HepG2 (cell line): ENCODE measurements at regions not wholly inside any gene's neighbourhood (a gene's known extent, or its start where the extent isn't known, plus 50 kb on each side); places are given as distances from the start of the nearest gene placed in this dataset.

Experiments used
- ATAC-seq: fragments of 200-7000 bp; cut with Tn5 transposase; 3 replicates; pipeline ENCODE4 v1.9.1; 2020; ENCODE audit warnings: mild to moderate bottlenecking, moderate library complexity
- BruUV-seq: library from RNA; stranded (reverse); fragments of 400-500 nt; replicated peaks from 2 replicates; lab custom pipeline; 2021; lab: Mats Ljungman, UMichigan
- CTCF ChIA-PET: fragments of 300-600 bp; formaldehyde crosslinking; extraction: SDS; loops from one replicate; lab custom pipeline; 2021; ENCODE audit warnings: low total read pairs, inconsistent platforms, low intra/inter-chr PET ratio; lab: Yijun Ruan, JAX
- POLR2A ChIA-PET: fragments of 350-600 bp; sonication (Branson Sonifier 250); formaldehyde crosslinking; loops from one replicate; lab custom pipeline; 2020; ENCODE audit warnings: antibody characterized with exemption, inconsistent platforms; lab: Yijun Ruan, JAX
- DNase-seq: peaks from one replicate; pipeline ENCODE4 v3.0.0-alpha.2; 2015; ENCODE audit warnings: low spot score
- FAIRE-seq: peaks from 3 replicates; lab custom pipeline; 2011; peaks lifted over from hg19 to GRCh38; lab: Jason Lieb, UNC
- H2AFZ ChIP-seq: one replicate; pipeline ENCODE4 v1.6.1; 2011; ENCODE audit warnings: low read length, inconsistent platforms
- H3K27ac ChIP-seq: fragments of 300-600 bp; 3 replicates; pipeline ENCODE4 v1.8.0; 2011; ENCODE audit warnings: mixed run types, mild to moderate bottlenecking, mixed read lengths, low read length, inconsistent platforms; ENCODE audit not compliant: insufficient read depth; ENCODE audit errors: extremely low read length
- H3K27me3 ChIP-seq, 2 experiments: fragments of 200-600 bp in 1 of 2; 2 replicates in 1 of 2; 3 replicates in 1 of 2; pipeline versions ENCODE4 v1.6.0 to v1.8.0; 2011; ENCODE audit warnings: low read length in 2 of 2, mild to moderate bottlenecking in 2 of 2, moderate library complexity in 2 of 2, inconsistent platforms in 1 of 2; ENCODE audit not compliant: insufficient read depth in 2 of 2, control insufficient read depth in 1 of 2
- H3K36me3 ChIP-seq, 2 experiments: fragments of 200-600 bp in 1 of 2; replicated peaks in 1 of 2; 2 replicates in 1 of 2; 3 replicates in 1 of 2; pipeline versions ENCODE4 v1.5.1 to v1.8.0; 2011; ENCODE audit warnings: low read length in 2 of 2, inconsistent platforms in 1 of 2; ENCODE audit not compliant: insufficient read depth in 2 of 2, control insufficient read depth in 1 of 2
- H3K4me1 ChIP-seq: 2 replicates; pipeline ENCODE4 v1.5.1; 2012; ENCODE audit warnings: low read length, inconsistent platforms; ENCODE audit not compliant: insufficient read depth
- H3K4me2 ChIP-seq: 2 replicates; pipeline ENCODE4 v1.6.0; 2011; ENCODE audit warnings: low read depth, low read length, inconsistent platforms
- H3K4me3 ChIP-seq, 3 experiments: fragments of 200-600 bp in 1 of 3; sonication (generic), shearing (Covaris generic) in 1 of 3; replicated peaks in 1 of 3; 2 replicates each; pipeline ENCODE4 v1.5.1; 2011 to 2016; ENCODE audit warnings: low read length in 3 of 3, inconsistent platforms in 2 of 3, low read depth in 2 of 3, mild to moderate bottlenecking in 2 of 3, control low read depth in 1 of 3, mixed read lengths in 1 of 3; ENCODE audit not compliant: insufficient read depth in 1 of 3
- H3K79me2 ChIP-seq: one replicate; pipeline ENCODE4 v1.6.1; 2011; ENCODE audit warnings: low read length, inconsistent platforms; ENCODE audit not compliant: insufficient read depth
- H3K9ac ChIP-seq: 2 replicates; pipeline ENCODE4 v1.6.0; 2011; ENCODE audit warnings: mild to moderate bottlenecking, low read depth, low read length, inconsistent platforms; ENCODE audit not compliant: insufficient read depth
- H3K9me3 ChIP-seq: 2 replicates; pipeline ENCODE4 v1.5.1; 2012; ENCODE audit warnings: mild to moderate bottlenecking, low read length
- H4K20me1 ChIP-seq: 2 replicates; pipeline ENCODE4 v1.6.0; 2011; ENCODE audit warnings: inconsistent platforms, mild to moderate bottlenecking, low read length, moderate library complexity; ENCODE audit not compliant: insufficient read depth
- BHLHE40 ChIP-seq: IDR thresholded peaks from 2 replicates; pipeline ENCODE4 v1.6.1; 2011; ENCODE audit warnings: low read length, improper control_type of control experiment
- FOSL2 ChIP-seq: sonication (generic); formaldehyde crosslinking; IDR thresholded peaks from 2 replicates; pipeline ENCODE4 v1.4.0; 2020; ENCODE audit warnings: missing genetic modification reagents
- GATAD1 ChIP-seq: IDR thresholded peaks from 2 replicates; pipeline ENCODE4 v1.6.1; 2016; ENCODE audit warnings: missing genetic modification reagents, missing compliant biosample characterization
- GFI1 ChIP-seq: sonication (generic); formaldehyde crosslinking; IDR thresholded peaks from 2 replicates; pipeline ENCODE4 v1.5.0; 2020; ENCODE audit warnings: missing genetic modification reagents, mild to moderate bottlenecking, borderline replicate concordance
- MATR3 ChIP-seq: sonication (generic); formaldehyde crosslinking; IDR thresholded peaks from 2 replicates; pipeline ENCODE4 v1.4.0; 2020; ENCODE audit warnings: missing genetic modification reagents
- MEIS1 ChIP-seq: sonication (generic); formaldehyde crosslinking; IDR thresholded peaks from 2 replicates; pipeline ENCODE4 v1.9.0; 2021; ENCODE audit warnings: mild to moderate bottlenecking, missing genetic modification reagents, moderate library complexity, borderline replicate concordance
- NFIB ChIP-seq: sonication (generic); formaldehyde crosslinking; IDR thresholded peaks from 2 replicates; pipeline ENCODE4 v1.9.0; 2021; ENCODE audit warnings: missing genetic modification reagents, mild to moderate bottlenecking, borderline replicate concordance
- PAX8 ChIP-seq: sonication (generic); formaldehyde crosslinking; IDR thresholded peaks from 2 replicates; pipeline ENCODE4 v1.8.0; 2022; ENCODE audit warnings: mild to moderate bottlenecking, missing genetic modification reagents, borderline replicate concordance
- SIN3A ChIP-seq: IDR thresholded peaks from 2 replicates; pipeline ENCODE4 v1.6.1; 2011; ENCODE audit warnings: low read depth, mild to moderate bottlenecking, control low read depth, low read length, borderline replicate concordance
- SOX5 ChIP-seq: IDR thresholded peaks from 2 replicates; pipeline ENCODE4 v1.6.1; 2016; ENCODE audit warnings: borderline replicate concordance
- TFDP1 ChIP-seq: IDR thresholded peaks from 2 replicates; pipeline ENCODE4 v1.6.1; 2016; ENCODE audit warnings: missing compliant biosample characterization, missing genetic modification reagents, borderline replicate concordance
- ZBTB33 ChIP-seq: sonication (generic); formaldehyde crosslinking; IDR thresholded peaks from 2 replicates; pipeline ENCODE4 v1.4.0; 2020; ENCODE audit warnings: missing genetic modification reagents
- ZNF138 ChIP-seq: sonication (generic); formaldehyde crosslinking; IDR thresholded peaks from 2 replicates; pipeline ENCODE4 v1.5.0; 2020; ENCODE audit warnings: mild to moderate bottlenecking, low read depth, missing genetic modification reagents
- ZNF274 ChIP-seq: sonication (generic); formaldehyde crosslinking; IDR thresholded peaks from 2 replicates; pipeline ENCODE4 v1.5.1; 2020; ENCODE audit warnings: mild to moderate bottlenecking, missing genetic modification reagents
- ZNF383 ChIP-seq: sonication (generic); formaldehyde crosslinking; IDR thresholded peaks from 2 replicates; pipeline ENCODE4 v1.4.0; 2020; ENCODE audit warnings: missing genetic modification reagents, mild to moderate bottlenecking, borderline replicate concordance
- ZNF605 ChIP-seq: sonication (generic); formaldehyde crosslinking; IDR thresholded peaks from 2 replicates; pipeline ENCODE4 v1.8.0; 2022; ENCODE audit warnings: mild to moderate bottlenecking, missing genetic modification reagents
- ZNF7 ChIP-seq: IDR thresholded peaks from 2 replicates; pipeline ENCODE4 v1.6.1; 2016; ENCODE audit warnings: missing biosample characterization, missing genetic modification reagents
- ZSCAN31 ChIP-seq: sonication (generic); formaldehyde crosslinking; IDR thresholded peaks from 2 replicates; pipeline ENCODE4 v1.5.0; 2020; ENCODE audit warnings: low read depth, mild to moderate bottlenecking, missing genetic modification reagents
- WGBS: methylation state at CpG from one replicate; pipeline ENCODE4 v1.1.6; 2017; ENCODE audit warnings: low lambda C conversion rate; 5-methylcytosine and 5-hydroxymethylcytosine counted together
- in situ Hi-C: cut with HindIII; loops from 2 replicates; pipeline ENCODE4 v1.10.0; 2017; ENCODE audit warnings: low pct_unique_long_range_greater_than_20kb; ENCODE audit not compliant: extremely low pct_ligation_motif_present
- intact Hi-C: fragments of 100-400 bp; cut with micrococcal nuclease; formaldehyde crosslinking; loops from one replicate; pipeline ENCODE4 v1.10.0; 2022; ENCODE audit not compliant: unreplicated experiment

- no peak for TF ChIP-seq ZNF383 (CRISPR knock-in tag)
- no peak for TF ChIP-seq TFDP1 (CRISPR knock-in tag)
These were observed 67.3 kb downstream of the KLF12 start (continued) for GRCh38 chr13:74066937-74067336.

- Histone ChIP-seq H3K79me2 (no peaks in the 10 kb centered on the region), H3K4me3 (no peak overlapping the region), H3K27me3 (no peaks in the 10 kb centered on the region), H3K4me1 (0 out of 2 replicates have a peak, but pooled peaks cover 4% of the 10 kb centered on the region), H3K27ac (no peak overlapping the region), H3K9me3 (no peaks in the 10 kb centered on the region), H3K4me2 (no peak overlapping the region), H3K9ac (no peak overlapping the region), H4K20me1 (no peaks in the 10 kb centered on the region), H2AFZ (no peak overlapping the region), H3K36me3 (no peaks in the 10 kb centered on the region)
- ATAC-seq (no peak), DNase-seq (no peak), FAIRE-seq (no peak)
- no TSS peak for BruUV-seq
- intact Hi-C loops, result no loop called here
- ChIA-PET CTCF (no interaction called here), POLR2A (no interaction called here)
- in situ Hi-C loops, result no loop called here
- 41% methylated on average over 1 of the region's 1 CpG for WGBS
- TF ChIP-seq ZNF605 (CRISPR knock-in tag), result no peak
- TF ChIP-seq ZNF138 (CRISPR knock-in tag), result no peak
- no peak for TF ChIP-seq NFIB (CRISPR knock-in tag)
- no peak for TF ChIP-seq ZSCAN31 (CRISPR knock-in tag)
- TF ChIP-seq FOSL2 (CRISPR knock-in tag), result no peak
- TF ChIP-seq ZNF274 (CRISPR knock-in tag), result no peak
- no peak for TF ChIP-seq PAX8
- TF ChIP-seq SIN3A, result no peak
- TF ChIP-seq MATR3, result no peak
- TF ChIP-seq BHLHE40, result no peak
- no peak for TF ChIP-seq GATAD1 (CRISPR knock-in tag)
- no peak for TF ChIP-seq ZNF7
- no peak for TF ChIP-seq SOX5
- TF ChIP-seq ZBTB33, result no peak
- no peak for TF ChIP-seq MEIS1
- TF ChIP-seq GFI1 (CRISPR knock-in tag), result no peak
These were observed 69.3 kb downstream of the KLF12 start for GRCh38 chr13:74064805-74065312.
